Heart left ventricle (tissue), 16 donors: ENCODE measurements at regions not wholly inside any gene's neighbourhood (a gene's known extent, or its start where the extent isn't known, plus 50 kb on each side); places are given as distances from the start of the nearest gene placed in this dataset.

ENCODE experiments used
- ATAC-seq, 4 donors: fragments of 200-7000 bp; cut with Tn5 transposase; one replicate each; pipeline ENCODE4 v1.9.1; 2020 to 2022; ENCODE audit warnings: moderate library complexity in 4 of 4, mild to moderate bottlenecking in 3 of 4, moderate number of reproducible peaks in 1 of 4
- DNase-seq, 5 donors: peaks; one replicate each; pipeline ENCODE4 v3.0.0-alpha.2; 2020
- H3K27ac ChIP-seq, 12 donors: fragments of 200-600 bp; sonication (generic) in 4 of 12; one replicate each; pipeline versions ENCODE4 v1.5.0 to v1.8.0; 2016 to 2022; ENCODE audit warnings: mild to moderate bottlenecking in 2 of 12
- H3K27me3 ChIP-seq, 9 donors: fragments of 200-600 bp; sonication (generic) in 2 of 9; one replicate each; pipeline versions ENCODE4 v1.5.1 to v1.8.0; 2016 to 2022; ENCODE audit warnings: mild to moderate bottlenecking in 3 of 9
- H3K36me3 ChIP-seq, 9 donors: fragments of 200-600 bp; sonication (generic) in 2 of 9; one replicate each; pipeline versions ENCODE4 v1.5.0 to v1.8.0; 2018 to 2022; ENCODE audit warnings: mild to moderate bottlenecking in 2 of 9
- H3K4me1 ChIP-seq, 12 donors: fragments of 200-600 bp; sonication (generic) in 4 of 12; one replicate each; pipeline versions ENCODE4 v1.5.0 to v1.8.0; 2016 to 2022; ENCODE audit warnings: mild to moderate bottlenecking in 3 of 12
- H3K4me3 ChIP-seq, 12 donors: fragments of 200-600 bp; sonication (generic) in 4 of 12; one replicate each; pipeline versions ENCODE4 v1.5.0 to v1.8.0; 2017 to 2022; ENCODE audit warnings: mild to moderate bottlenecking in 9 of 12, moderate library complexity in 4 of 12
- H3K9me3 ChIP-seq, 12 donors: fragments of 200-600 bp; sonication (generic) in 4 of 12; one replicate each; pipeline versions ENCODE4 v1.5.0 to v1.8.0; 2016 to 2022; ENCODE audit warnings: mild to moderate bottlenecking in 1 of 12
- CTCF ChIP-seq, 12 donors: fragments of 200-600 bp; sonication (generic) in 4 of 12; IDR thresholded peaks; one replicate each; pipeline versions ENCODE4 v1.5.0 to v1.8.0; 2018 to 2022; ENCODE audit warnings: antibody characterized with exemption in 12 of 12, mild to moderate bottlenecking in 5 of 12
- POLR2A ChIP-seq, 2 donors: fragments of 450-650 bp; IDR thresholded peaks; one replicate each; pipeline ENCODE4 v1.6.1; 2017; ENCODE audit warnings: antibody characterized with exemption in 2 of 2, mild to moderate bottlenecking in 2 of 2, moderate library complexity in 2 of 2
- WGBS, 4 donors: extraction: QIAGEN DNeasy Blood & Tissue Kit in 2 of 4; methylation state at CpG; one replicate each; pipeline versions ENCODE4 v1.1.5 to v1.1.7; 2013 to 2018; 5-methylcytosine and 5-hydroxymethylcytosine counted together
- intact Hi-C, 10 donors: fragments of 100-400 bp; cut with DNase I; formaldehyde crosslinking; loops; one replicate each; pipeline versions ENCODE4 v1.11.1 to v1.14.2; 2022
- donor health status: ischemic (EF 13 %, LVEDD 7.1; RV severe dilation, severe dysfunction).
- donor health status: healthy with polysubstance abuse.
- donor health status: DM: no; HTN: yes; CAD: no.
- donor health status: DM: no; HTN: no; CAD: no.
- donor health status: ischemic (EF 25% LVEDD 6.9; RV normal size, moderate dysfunction).
- donor health status: ischemic (EF 25% LVEDD 5.7; RV mildly dilated, moderate dysfunction).
- donor health status: healthy.
- donor health status: DM: yes; HTN: yes; CAD: no.
- donor health status: ischemic (EF 35%, LVEDD 5.7; RV mildly dilated, moderate dysfunction).
- donor health status: nonischemic (EF 11% LVEDD 7.7; RV severe dilation, severe dysfunction).
- donor health status: DM: yes; HTN: yes; CAD: no.
- donor health status: PGD.
- donor health status: ischemic (EF 29% LVEDD 5.4; RV normal size, mild dysfunction).
- donor health status: nonischemic (EF 23%, LVEDD 6.1; RV moderate dilation, normal function).

- peaks cover 0 to 4% (median 0%) of the 10 kb centered on the region in 12 donors for H3K4me1 ChIP-seq
- TF ChIP-seq CTCF (IDR thresholded peaks at IDR 0.05) (no peak), POLR2A (IDR thresholded peaks at IDR 0.05) (no peak)
- H3K27ac ChIP-seq = no peak overlapping the region
- H3K36me3 ChIP-seq = no peaks in the 10 kb centered on the region
- H3K27me3 ChIP-seq = peaks cover 0 to 28% (median 0%) of the 10 kb centered on the region in 9 donors
- WGBS, 4 donors = 13 to 38% (median 16%) methylated on average over 5 of the region's 5 CpGs
- no peak overlapping the region for H3K4me3 ChIP-seq
- H3K9me3 ChIP-seq = no peaks in the 10 kb centered on the region
- DNase-seq = peak in 2 of 5 donors; percentile 13 to 29
- peak in 1 of 4 donors; percentile 36 for ATAC-seq
- intact Hi-C loops = loop anchor here in 9 of 10 donors (5.0 to 10.0 kb wide), 11 partner anchors 84 to 566 kb away; partner anchors contain the start of gene EFNB1 (in 4 of the 9)
Measured at GRCh38 chrX:69388526-69388925, 115.6 kb upstream of the NALF2 start.

GRCh38 chrX:69387567-69388487 is 116.3 kb upstream of the NALF2 start:
- intact Hi-C loops = loop anchor here (2.0 to 10.0 kb wide), 12 partner anchors 83 to 566 kb away; partner anchors contain the start of gene EFNB1 (in 4 of the 10)
- no peaks in the 10 kb centered on the region for H3K9me3 ChIP-seq
- H3K27ac ChIP-seq = no peak overlapping the region
- peaks cover 0 to 26% (median 0%) of the 10 kb centered on the region in 9 donors for H3K27me3 ChIP-seq
- no peak overlapping the region for H3K4me3 ChIP-seq
- H3K36me3 ChIP-seq = no peaks in the 10 kb centered on the region
- peaks cover 0 to 4% (median 0%) of the 10 kb centered on the region in 12 donors for H3K4me1 ChIP-seq
- ATAC-seq (peak; percentile 61 to 81 (median 70)), DNase-seq (peak in 4 of 5 donors; percentile 22 to 51 (median 42))
- 25 to 28% (median 27%) methylated on average over 12 to 13 of the region's 13 CpGs for WGBS, 4 donors
- TF ChIP-seq POLR2A (IDR thresholded peaks at IDR 0.05) (no peak), CTCF (IDR thresholded peaks at IDR 0.05) (peak; percentile 45 to 77 (median 65))

- intact Hi-C loops = loop anchor here (2.0 to 10.0 kb wide), 12 partner anchors 82 to 564 kb away; partner anchors contain the start of gene EFNB1 (in 4 of the 10)
- Histone ChIP-seq H3K4me1 (peaks cover 0 to 4% (median 0%) of the 10 kb centered on the region in 12 donors), H3K27ac (no peak overlapping the region), H3K27me3 (peaks cover 0 to 19% (median 0%) of the 10 kb centered on the region in 9 donors), H3K9me3 (no peaks in the 10 kb centered on the region), H3K36me3 (no peaks in the 10 kb centered on the region), H3K4me3 (no peak overlapping the region)
- no peak for TF ChIP-seq POLR2A (IDR thresholded peaks at IDR 0.05)
- no peak for TF ChIP-seq CTCF (IDR thresholded peaks at IDR 0.05)
- ATAC-seq (no peak), DNase-seq (no peak)
- WGBS, 4 donors = 52 to 93% (median 70%) methylated on average over 2 of the region's 2 CpGs
Measured at GRCh38 chrX:69386681-69387080, 117.4 kb upstream of the NALF2 start.

- no peaks in the 10 kb centered on the region for H3K4me1 ChIP-seq
- H3K27me3 ChIP-seq = peaks cover 0 to 3% (median 0%) of the 10 kb centered on the region in 9 donors
- H3K36me3 ChIP-seq = no peaks in the 10 kb centered on the region
- intact Hi-C loops = no loop called here
- no peak overlapping the region for H3K4me3 ChIP-seq
- DNase-seq (no peak), ATAC-seq (no peak)
- TF ChIP-seq POLR2A (IDR thresholded peaks at IDR 0.05) (no peak), CTCF (IDR thresholded peaks at IDR 0.05) (no peak)
- 82 to 95% (median 92%) methylated on average over 3 of the region's 3 CpGs for WGBS, 4 donors
- H3K27ac ChIP-seq = no peak overlapping the region
- peaks cover 0 to 14% (median 4%) of the 10 kb centered on the region in 12 donors for H3K9me3 ChIP-seq
Measured at GRCh38 chrX:69379412-69379811, 124.7 kb upstream of the NALF2 start.
